BE2C (cell line): ENCODE measurements at regions not wholly inside any gene's neighbourhood (a gene's known extent, or its start where the extent isn't known, plus 50 kb on each side); places are given as distances from the start of the nearest gene placed in this dataset.

ENCODE experiments used
- DNase-seq: peaks from one replicate; pipeline ENCODE4 v3.0.0-alpha.2; 2020
- H3K27me3 ChIP-seq: fragments of 250-450 bp; sonication (Bioruptor Pico); 2 replicates; pipeline ENCODE4 v1.5.1; 2020; ENCODE audit warnings: mild to moderate bottlenecking
- H3K36me3 ChIP-seq: fragments of 250-450 bp; sonication (Bioruptor Pico); 2 replicates; pipeline ENCODE4 v1.5.1; 2020; ENCODE audit warnings: mild to moderate bottlenecking
- H3K4me1 ChIP-seq: fragments of 250-450 bp; sonication (Bioruptor Pico); 2 replicates; pipeline ENCODE4 v1.5.1; 2020
- H3K4me3 ChIP-seq: 2 replicates; pipeline ENCODE4 v1.5.1; 2011; ENCODE audit warnings: low read depth, low read length
- H3K9me3 ChIP-seq: fragments of 250-450 bp; sonication (Bioruptor Pico); 2 replicates; pipeline ENCODE4 v1.5.1; 2020
- CTCF ChIP-seq: IDR thresholded peaks from 2 replicates; pipeline ENCODE4 v1.5.1; 2012; ENCODE audit warnings: mild to moderate bottlenecking, low read depth, low read length

GRCh38 chr4:121256887-121257466 is 92.9 kb upstream of the TNIP3 start:
- H3K27me3 ChIP-seq = no peaks in the 10 kb centered on the region
- no peaks in the 10 kb centered on the region for H3K4me1 ChIP-seq
- H3K9me3 ChIP-seq = no peaks in the 10 kb centered on the region
- H3K36me3 ChIP-seq = no peaks in the 10 kb centered on the region
- no peak for DNase-seq
- no peak for TF ChIP-seq CTCF
- no peak overlapping the region for H3K4me3 ChIP-seq

GRCh38 chr4:121255986-121256750 is 92.0 kb upstream of the TNIP3 start:
- TF ChIP-seq CTCF = no peak
- no peak for DNase-seq

GRCh38 chr4:121253961-121254360 is 89.8 kb upstream of the TNIP3 start:
- Histone ChIP-seq H3K9me3 (no peaks in the 10 kb centered on the region), H3K27me3 (no peaks in the 10 kb centered on the region), H3K36me3 (no peaks in the 10 kb centered on the region), H3K4me1 (no peaks in the 10 kb centered on the region), H3K4me3 (no peak overlapping the region)
- TF ChIP-seq CTCF = no peak
- DNase-seq = no peak

More at GRCh38 chr4:121255986-121256750, 92.0 kb upstream of the TNIP3 start:
- Histone ChIP-seq H3K4me1 (no peaks in the 10 kb centered on the region), H3K4me3 (no peak overlapping the region), H3K36me3 (no peaks in the 10 kb centered on the region), H3K27me3 (no peaks in the 10 kb centered on the region), H3K9me3 (no peaks in the 10 kb centered on the region)

GRCh38 chr4:121252224-121252806 is 88.2 kb upstream of the TNIP3 start:
- DNase-seq = peak; percentile 75
- no peak overlapping the region for H3K4me3 ChIP-seq

GRCh38 chr4:121248747-121249146 is 84.6 kb upstream of the TNIP3 start:
- Histone ChIP-seq H3K36me3 (no peaks in the 10 kb centered on the region), H3K4me1 (no peaks in the 10 kb centered on the region), H3K4me3 (no peak overlapping the region), H3K9me3 (no peaks in the 10 kb centered on the region), H3K27me3 (no peaks in the 10 kb centered on the region)
- DNase-seq = no peak
- TF ChIP-seq CTCF = no peak

More at GRCh38 chr4:121252224-121252806, 88.2 kb upstream of the TNIP3 start:
- TF ChIP-seq CTCF = peak; percentile 92
- H3K27me3 ChIP-seq = no peaks in the 10 kb centered on the region
- no peaks in the 10 kb centered on the region for H3K36me3 ChIP-seq
- no peaks in the 10 kb centered on the region for H3K4me1 ChIP-seq
- no peaks in the 10 kb centered on the region for H3K9me3 ChIP-seq

GRCh38 chr4:121246698-121247097 is 82.6 kb upstream of the TNIP3 start:
- Histone ChIP-seq H3K36me3 (no peaks in the 10 kb centered on the region), H3K4me1 (no peaks in the 10 kb centered on the region), H3K4me3 (no peak overlapping the region), H3K27me3 (no peaks in the 10 kb centered on the region), H3K9me3 (no peaks in the 10 kb centered on the region)
- TF ChIP-seq CTCF = no peak
- DNase-seq = no peak
